Chondrocyte (in vitro differentiated cells): ENCODE measurements at regions not wholly inside any gene's neighbourhood (a gene's known extent, or its start where the extent isn't known, plus 50 kb on each side); places are given as distances from the start of the nearest gene placed in this dataset.

Source experiments
- DNase-seq: peaks from one replicate; pipeline ENCODE4 v3.0.0; 2021; ENCODE audit warnings: mixed read lengths, low spot score
- H3K27ac Mint-ChIP-seq: one replicate; pipeline ENCODE4 v1.8.0; 2021; ENCODE audit warnings: mild to moderate bottlenecking, moderate library complexity, mixed read lengths; ENCODE audit not compliant: unreplicated experiment
- H3K27me3 Mint-ChIP-seq: 2 replicates; pipeline ENCODE4 v1.8.0; 2021; ENCODE audit warnings: low read depth, mixed read lengths
- H3K36me3 Mint-ChIP-seq: 2 replicates; pipeline ENCODE4 v1.8.0; 2021; ENCODE audit warnings: low read depth, mixed read lengths
- H3K4me1 Mint-ChIP-seq: 2 replicates; pipeline ENCODE4 v1.8.0; 2021; ENCODE audit warnings: low read depth, mild to moderate bottlenecking, mixed read lengths
- H3K4me3 Mint-ChIP-seq: one replicate; pipeline ENCODE4 v1.8.0; 2021; ENCODE audit warnings: mild to moderate bottlenecking, moderate library complexity, mixed read lengths; ENCODE audit not compliant: unreplicated experiment
- H3K9me3 Mint-ChIP-seq: 2 replicates; pipeline ENCODE4 v1.8.0; 2021; ENCODE audit warnings: low read depth, mixed read lengths
- TF ChIP-seq, protein P1 (sequence below): fragments of 200-600 bp; sonication (generic); IDR thresholded peaks from 2 replicates; pipeline ENCODE4 v1.5.0; 2021; ENCODE audit warnings: antibody characterized with exemption, mild to moderate bottlenecking, moderate library complexity

- peaks cover 4% of the 10 kb centered on the region for H3K9me3 Mint-ChIP-seq
- DNase-seq = no peak
- H3K36me3 Mint-ChIP-seq = no peaks in the 10 kb centered on the region
- H3K4me3 Mint-ChIP-seq = no peak overlapping the region
- TF ChIP-seq, protein P1, sequence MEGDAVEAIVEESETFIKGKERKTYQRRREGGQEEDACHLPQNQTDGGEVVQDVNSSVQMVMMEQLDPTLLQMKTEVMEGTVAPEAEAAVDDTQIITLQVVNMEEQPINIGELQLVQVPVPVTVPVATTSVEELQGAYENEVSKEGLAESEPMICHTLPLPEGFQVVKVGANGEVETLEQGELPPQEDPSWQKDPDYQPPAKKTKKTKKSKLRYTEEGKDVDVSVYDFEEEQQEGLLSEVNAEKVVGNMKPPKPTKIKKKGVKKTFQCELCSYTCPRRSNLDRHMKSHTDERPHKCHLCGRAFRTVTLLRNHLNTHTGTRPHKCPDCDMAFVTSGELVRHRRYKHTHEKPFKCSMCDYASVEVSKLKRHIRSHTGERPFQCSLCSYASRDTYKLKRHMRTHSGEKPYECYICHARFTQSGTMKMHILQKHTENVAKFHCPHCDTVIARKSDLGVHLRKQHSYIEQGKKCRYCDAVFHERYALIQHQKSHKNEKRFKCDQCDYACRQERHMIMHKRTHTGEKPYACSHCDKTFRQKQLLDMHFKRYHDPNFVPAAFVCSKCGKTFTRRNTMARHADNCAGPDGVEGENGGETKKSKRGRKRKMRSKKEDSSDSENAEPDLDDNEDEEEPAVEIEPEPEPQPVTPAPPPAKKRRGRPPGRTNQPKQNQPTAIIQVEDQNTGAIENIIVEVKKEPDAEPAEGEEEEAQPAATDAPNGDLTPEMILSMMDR = no peak
- H3K27me3 Mint-ChIP-seq = peaks cover 4% of the 10 kb centered on the region
- H3K27ac Mint-ChIP-seq = no peak overlapping the region
- H3K4me1 Mint-ChIP-seq = no peaks in the 10 kb centered on the region
These were observed 282.3 kb upstream of the SHH start for GRCh38 chr7:156094350-156095146.

DNA sequence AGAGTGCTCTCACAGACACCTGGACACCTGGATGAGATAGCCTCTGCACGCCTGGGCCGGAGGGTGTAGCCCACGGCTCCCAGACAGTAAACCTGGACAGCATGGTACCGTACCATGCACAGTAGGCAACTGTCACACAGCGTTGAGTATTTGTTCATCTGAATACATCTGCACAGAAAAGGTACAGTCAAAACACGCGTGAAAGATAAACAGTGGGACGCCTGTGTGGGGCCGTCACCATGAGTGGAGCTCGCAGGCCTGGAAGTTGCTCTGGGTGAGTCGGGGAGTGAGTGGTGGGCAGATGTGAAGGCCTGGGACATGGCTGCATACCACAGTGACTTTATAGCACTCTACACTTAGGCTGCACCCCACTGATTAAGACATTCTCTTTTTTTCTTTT, 280.0 kb upstream of the SHH start:
- Mint-ChIP-seq H3K4me3 (no peak overlapping the region), H3K4me1 (no peaks in the 10 kb centered on the region), H3K27me3 (peaks cover 4% of the 10 kb centered on the region), H3K36me3 (no peaks in the 10 kb centered on the region), H3K9me3 (peaks cover 4% of the 10 kb centered on the region), H3K27ac (no peak overlapping the region)
- TF ChIP-seq, protein P1 = no peak
- no peak for DNase-seq

GRCh38 chr7:156091519-156092080, 279.3 kb upstream of the SHH start:
- H3K4me3 Mint-ChIP-seq = no peak overlapping the region
- H3K27ac Mint-ChIP-seq = no peak overlapping the region
- TF ChIP-seq, protein P1 = no peak
- no peaks in the 10 kb centered on the region for H3K9me3 Mint-ChIP-seq
- no peak for DNase-seq
- H3K27me3 Mint-ChIP-seq = peaks cover 4% of the 10 kb centered on the region
- no peaks in the 10 kb centered on the region for H3K36me3 Mint-ChIP-seq
- no peaks in the 10 kb centered on the region for H3K4me1 Mint-ChIP-seq

DNA sequence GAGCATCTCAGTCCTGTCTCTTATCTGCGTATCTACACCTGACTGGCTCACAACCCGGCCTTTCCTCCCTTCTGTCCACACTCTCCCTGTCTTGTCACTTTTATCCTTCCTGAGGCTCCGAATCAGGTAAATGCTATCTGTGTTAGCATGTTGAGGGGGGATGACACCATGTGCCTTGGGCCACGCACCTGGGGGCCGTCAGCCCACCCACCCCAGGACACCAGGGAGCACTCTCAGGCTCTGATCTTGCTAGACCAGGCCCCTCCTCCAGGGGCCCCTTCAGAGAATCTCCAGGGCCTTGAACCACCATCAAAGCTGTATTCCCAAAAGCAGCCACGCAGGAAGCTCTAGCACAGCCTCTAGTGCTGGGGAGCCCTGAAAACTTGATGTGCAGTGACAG, 278.7 kb upstream of the SHH start:
- no peaks in the 10 kb centered on the region for H3K36me3 Mint-ChIP-seq
- no peak overlapping the region for H3K27ac Mint-ChIP-seq
- H3K9me3 Mint-ChIP-seq = no peaks in the 10 kb centered on the region
- TF ChIP-seq, protein P1 = no peak
- H3K27me3 Mint-ChIP-seq = peaks cover 4% of the 10 kb centered on the region
- no peaks in the 10 kb centered on the region for H3K4me1 Mint-ChIP-seq
- no peak overlapping the region for H3K4me3 Mint-ChIP-seq
- DNase-seq = no peak

- no peaks in the 10 kb centered on the region for H3K9me3 Mint-ChIP-seq
- no peak for DNase-seq
- TF ChIP-seq, protein P1 = no peak
These were observed 277.0 kb upstream of the SHH start for GRCh38 chr7:156089222-156089621.

More at GRCh38 chr7:156089222-156089621, 277.0 kb upstream of the SHH start:
- Mint-ChIP-seq H3K27ac (no peak overlapping the region), H3K4me1 (no peaks in the 10 kb centered on the region), H3K4me3 (no peak overlapping the region), H3K36me3 (no peaks in the 10 kb centered on the region), H3K27me3 (peaks cover 4% of the 10 kb centered on the region)
